AG09319 (cell line): ENCODE measurements at regions not wholly inside any gene's neighbourhood (a gene's known extent, or its start where the extent isn't known, plus 50 kb on each side); places are given as distances from the start of the nearest gene placed in this dataset.

Source experiments
- DNase-seq: peaks from one replicate; pipeline ENCODE4 v3.0.0-alpha.2; 2010; ENCODE audit warnings: low read depth; ENCODE audit errors: extremely low read depth
- CTCF ChIP-seq: IDR thresholded peaks from 2 replicates; pipeline ENCODE4 v1.5.1; 2011; ENCODE audit warnings: low read depth, mild to moderate bottlenecking, inconsistent platforms, low read length, moderate library complexity

GRCh38 chr11:90803831-90804230, 581.0 kb upstream of the CHORDC1 start:
- TF ChIP-seq CTCF: no peak
- no peak for DNase-seq

- no peak for TF ChIP-seq CTCF
- DNase-seq: no peak
Measured at GRCh38 chr11:90803366-90803765, 580.5 kb upstream of the CHORDC1 start.

- TF ChIP-seq CTCF: no peak
- no peak for DNase-seq
Measured at GRCh38 chr11:90798769-90799168, 575.9 kb upstream of the CHORDC1 start.

- no peak for TF ChIP-seq CTCF
- no peak for DNase-seq
Measured at GRCh38 chr11:90795746-90796145, 572.9 kb upstream of the CHORDC1 start.

GRCh38 chr11:90788961-90789360, 566.1 kb upstream of the CHORDC1 start:
- no peak for DNase-seq
- TF ChIP-seq CTCF: no peak

- no peak for DNase-seq
- TF ChIP-seq CTCF: no peak
Measured at GRCh38 chr11:90784241-90784814, 561.5 kb upstream of the CHORDC1 start.

- no peak for TF ChIP-seq CTCF
- no peak for DNase-seq
Measured at GRCh38 chr11:90783111-90783510, 560.3 kb upstream of the CHORDC1 start.
